Activated T-helper 2 cell treated with anti-CD3 and anti-CD28 coated beads, Interferon-gamma antibody, Interleukin-2, Interleukin-4, amounts not matched to agents 10 μg/mL and 5 μg/mL and 100 μg/mL, durations not matched to agents 14 hours and 24 hours and 36 hours (primary cell): ENCODE measurements at regions not wholly inside any gene's neighbourhood (a gene's known extent, or its start where the extent isn't known, plus 50 kb on each side); places are given as distances from the start of the nearest gene placed in this dataset.

Experiments used
- DNase-seq: peaks from one replicate; pipeline ENCODE4 v3.0.0; 2021; ENCODE audit warnings: low spot score
- H3K27ac Mint-ChIP-seq: one replicate; pipeline ENCODE4 v1.8.0; 2021; ENCODE audit warnings: mixed read lengths
- H3K27me3 Mint-ChIP-seq: one replicate; pipeline ENCODE4 v1.8.0; 2021; ENCODE audit warnings: low read depth, mixed read lengths
- H3K36me3 Mint-ChIP-seq: one replicate; pipeline ENCODE4 v1.8.0; 2021; ENCODE audit warnings: low read depth, mixed read lengths
- H3K4me1 Mint-ChIP-seq: one replicate; pipeline ENCODE4 v1.8.0; 2021; ENCODE audit warnings: low read depth, mixed read lengths
- H3K4me3 Mint-ChIP-seq: one replicate; pipeline ENCODE4 v1.8.0; 2021; ENCODE audit warnings: low read depth, mild to moderate bottlenecking, moderate library complexity, mixed read lengths
- H3K9me3 Mint-ChIP-seq: one replicate; pipeline ENCODE4 v1.8.0; 2021; ENCODE audit warnings: mixed read lengths
- intact Hi-C: fragments of 100-400 bp; cut with micrococcal nuclease; formaldehyde crosslinking; loops from one replicate; pipeline ENCODE4 v1.15.1; 2023

DNA sequence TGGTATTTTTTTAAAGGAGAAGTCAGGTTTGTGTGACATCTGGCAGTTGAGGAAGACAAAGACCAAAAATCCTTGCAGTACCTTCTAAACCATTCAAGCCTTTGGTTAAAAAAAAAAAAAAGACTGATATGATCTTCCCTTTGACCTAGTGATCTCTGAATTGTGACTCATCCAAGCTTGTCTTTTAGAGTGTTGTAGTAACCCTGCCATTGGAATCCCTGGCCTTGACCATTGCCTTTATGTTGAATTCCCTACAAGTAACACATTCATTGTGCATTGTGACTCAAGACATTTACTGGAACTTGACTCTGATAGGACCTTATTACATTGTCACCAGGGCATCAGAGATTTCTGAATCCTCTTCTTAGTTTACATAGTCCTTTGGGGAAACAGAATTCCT, 1469.0 kb downstream of the TECRL start:
- H3K4me1 Mint-ChIP-seq, result no peaks in the 10 kb centered on the region
- H3K36me3 Mint-ChIP-seq, result no peaks in the 10 kb centered on the region
- no peak overlapping the region for H3K27ac Mint-ChIP-seq
- intact Hi-C loops, result no loop called here
- peaks cover 49% of the 10 kb centered on the region for H3K9me3 Mint-ChIP-seq
- H3K27me3 Mint-ChIP-seq, result no peaks in the 10 kb centered on the region
- DNase-seq, result no peak
- no peak overlapping the region for H3K4me3 Mint-ChIP-seq

DNA sequence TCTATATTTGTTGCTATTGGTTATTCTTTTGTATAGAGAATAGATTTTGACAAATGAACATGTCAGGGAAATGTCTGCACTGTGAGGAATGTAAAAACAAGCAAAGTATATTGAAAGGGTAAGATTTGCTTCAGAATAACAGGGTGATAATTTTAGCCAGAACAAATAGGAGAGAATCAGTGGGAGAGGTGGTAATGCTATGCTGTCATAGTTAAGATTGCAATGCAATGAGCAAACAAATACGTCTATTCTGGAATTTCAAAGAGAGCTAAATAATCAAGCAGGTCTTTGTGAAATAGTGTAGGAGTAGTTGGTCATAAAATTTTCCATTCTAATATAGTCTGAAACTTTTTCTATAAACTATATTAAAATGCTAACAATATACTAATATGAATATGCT, 1478.4 kb downstream of the TECRL start:
- H3K9me3 Mint-ChIP-seq, result peaks cover 39% of the 10 kb centered on the region
- no peak overlapping the region for H3K4me3 Mint-ChIP-seq
- no peaks in the 10 kb centered on the region for H3K36me3 Mint-ChIP-seq
- no peaks in the 10 kb centered on the region for H3K27me3 Mint-ChIP-seq
- no peak overlapping the region for H3K27ac Mint-ChIP-seq
- intact Hi-C loops, result no loop called here
- DNase-seq, result no peak
- no peaks in the 10 kb centered on the region for H3K4me1 Mint-ChIP-seq

DNA sequence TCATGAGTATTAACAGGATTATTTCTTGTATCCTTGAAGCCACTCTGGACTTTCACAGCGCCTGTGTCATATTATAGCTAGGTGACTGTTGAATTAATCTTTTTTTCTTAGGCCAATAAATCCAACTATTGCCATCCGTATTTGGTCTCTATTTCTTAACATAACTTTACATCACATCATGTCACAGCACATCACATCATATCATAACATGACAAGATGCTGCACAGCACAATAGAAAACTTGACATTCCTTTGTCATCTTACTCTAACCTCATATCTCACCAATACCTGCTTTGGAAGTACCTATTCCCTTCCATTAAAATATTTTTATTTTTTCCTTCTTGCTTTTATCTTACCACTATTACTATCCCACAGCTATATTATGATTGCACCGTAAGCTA, 1480.8 kb downstream of the TECRL start:
- no peaks in the 10 kb centered on the region for H3K27me3 Mint-ChIP-seq
- H3K9me3 Mint-ChIP-seq, result peaks cover 33% of the 10 kb centered on the region
- no peak overlapping the region for H3K4me3 Mint-ChIP-seq
- H3K36me3 Mint-ChIP-seq, result no peaks in the 10 kb centered on the region
- no peak overlapping the region for H3K27ac Mint-ChIP-seq
- H3K4me1 Mint-ChIP-seq, result no peaks in the 10 kb centered on the region
- DNase-seq, result no peak
- intact Hi-C loops, result no loop called here

DNA sequence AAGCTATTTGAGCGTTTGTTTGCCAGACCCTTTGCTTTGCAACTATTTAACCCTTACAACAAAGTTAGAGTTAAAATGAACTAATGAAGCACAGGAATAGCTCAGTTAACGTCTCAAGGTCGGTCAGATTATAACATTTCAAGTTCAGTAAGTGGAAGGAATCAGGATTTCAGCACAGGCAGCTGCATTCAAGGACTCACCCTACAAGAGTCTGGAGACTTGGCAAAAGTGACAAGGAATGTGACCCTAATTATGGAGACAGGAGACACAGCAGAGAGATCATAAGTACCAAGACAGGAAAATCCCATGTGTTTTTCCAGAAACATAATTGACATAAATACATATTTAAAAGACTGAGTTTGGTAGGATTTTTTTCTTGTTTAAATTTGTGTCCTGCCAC, 1481.7 kb downstream of the TECRL start:
- no peak overlapping the region for H3K4me3 Mint-ChIP-seq
- no peak overlapping the region for H3K27ac Mint-ChIP-seq
- H3K36me3 Mint-ChIP-seq, result no peaks in the 10 kb centered on the region
- intact Hi-C loops, result no loop called here
- H3K4me1 Mint-ChIP-seq, result no peaks in the 10 kb centered on the region
- DNase-seq, result no peak
- no peaks in the 10 kb centered on the region for H3K27me3 Mint-ChIP-seq
- peaks cover 32% of the 10 kb centered on the region for H3K9me3 Mint-ChIP-seq

DNA sequence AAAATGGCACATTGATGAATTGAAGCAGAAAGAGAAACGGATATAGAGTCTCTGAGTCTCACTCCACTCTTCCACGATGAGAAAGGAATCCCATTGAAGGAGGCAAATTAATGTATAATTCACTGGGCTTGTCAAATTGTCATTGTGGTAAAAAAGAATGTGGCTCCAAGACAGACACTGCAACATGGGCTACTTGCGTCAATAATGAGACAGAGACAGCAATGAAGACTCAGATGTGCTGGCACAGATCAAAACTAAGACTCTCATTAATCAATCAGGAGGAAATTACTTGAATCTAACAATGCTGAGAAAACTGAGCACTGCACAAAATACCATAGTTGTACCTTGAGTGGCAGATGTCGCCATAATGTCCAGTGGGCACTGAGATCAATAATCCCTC, 1485.5 kb downstream of the TECRL start:
- intact Hi-C loops, result no loop called here
- no peak for DNase-seq
- H3K4me1 Mint-ChIP-seq, result no peaks in the 10 kb centered on the region
- no peaks in the 10 kb centered on the region for H3K36me3 Mint-ChIP-seq
- H3K9me3 Mint-ChIP-seq, result peaks cover 22% of the 10 kb centered on the region
- no peaks in the 10 kb centered on the region for H3K27me3 Mint-ChIP-seq
- no peak overlapping the region for H3K27ac Mint-ChIP-seq
- no peak overlapping the region for H3K4me3 Mint-ChIP-seq

DNA sequence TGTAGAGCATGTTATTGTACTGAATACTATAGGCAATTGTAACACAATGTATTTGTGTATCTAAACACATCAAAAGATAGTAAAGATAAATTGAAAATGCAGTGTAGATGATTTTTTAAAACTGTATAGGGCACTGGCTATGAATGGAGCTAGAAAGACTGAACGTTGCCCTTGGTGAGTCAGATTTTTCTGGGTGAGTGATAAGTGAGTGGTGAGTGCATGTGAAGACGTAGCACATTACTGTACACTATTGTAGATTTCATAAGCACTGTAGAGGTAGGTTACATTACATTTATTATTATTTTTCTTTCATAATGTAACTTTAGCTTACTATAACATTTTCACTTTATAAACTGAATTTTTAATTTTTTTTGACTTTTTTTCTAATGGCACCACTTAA, 1491.6 kb downstream of the TECRL start:
- DNase-seq, result no peak
- Mint-ChIP-seq H3K36me3 (no peaks in the 10 kb centered on the region), H3K27ac (no peak overlapping the region), H3K4me1 (no peaks in the 10 kb centered on the region), H3K9me3 (peaks cover 13% of the 10 kb centered on the region), H3K4me3 (no peak overlapping the region), H3K27me3 (no peaks in the 10 kb centered on the region)
- intact Hi-C loops, result no loop called here

DNA sequence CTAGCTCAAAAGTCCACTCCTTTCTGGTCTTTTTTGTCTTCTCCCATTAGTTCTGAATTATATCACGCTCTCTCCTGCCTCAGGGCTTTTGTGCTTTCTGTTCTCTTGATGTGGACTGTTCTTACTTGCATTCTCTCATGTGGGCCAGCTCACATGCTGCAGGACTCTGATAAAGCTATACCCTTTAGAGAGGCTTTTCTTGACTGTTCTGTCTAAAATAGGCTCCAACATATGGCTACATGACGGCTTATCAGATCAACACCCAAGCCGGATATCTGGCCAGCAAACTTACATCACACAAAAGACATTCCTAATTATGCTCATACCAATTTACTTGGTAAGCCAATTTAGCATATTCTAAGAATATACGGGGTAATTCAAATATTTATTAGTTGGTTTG, 1494.5 kb downstream of the TECRL start:
- intact Hi-C loops, result no loop called here
- H3K27me3 Mint-ChIP-seq, result no peaks in the 10 kb centered on the region
- peaks cover 26% of the 10 kb centered on the region for H3K9me3 Mint-ChIP-seq
- no peak overlapping the region for H3K27ac Mint-ChIP-seq
- no peak for DNase-seq
- H3K4me1 Mint-ChIP-seq, result no peaks in the 10 kb centered on the region
- H3K36me3 Mint-ChIP-seq, result no peaks in the 10 kb centered on the region
- H3K4me3 Mint-ChIP-seq, result no peak overlapping the region

DNA sequence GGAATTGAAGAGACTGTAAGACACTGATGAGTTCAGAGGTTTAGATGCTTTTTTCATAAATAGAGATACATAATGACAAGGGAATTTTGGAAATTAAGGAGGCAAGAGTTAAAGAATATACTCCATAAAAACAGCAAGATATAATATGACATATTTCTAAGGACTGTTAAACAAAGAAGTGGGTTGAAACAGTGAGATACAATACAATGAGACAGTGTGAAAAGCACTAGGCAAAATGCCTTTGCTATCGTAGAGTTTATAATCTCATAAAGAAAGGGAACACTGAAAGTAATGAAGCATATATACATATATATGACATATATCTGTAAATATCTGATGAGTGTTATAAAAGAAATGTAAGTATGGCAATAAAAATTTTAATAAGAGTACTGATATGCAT, 1496.2 kb downstream of the TECRL start:
- H3K4me3 Mint-ChIP-seq, result no peak overlapping the region
- intact Hi-C loops, result no loop called here
- peaks cover 20% of the 10 kb centered on the region for H3K9me3 Mint-ChIP-seq
- no peaks in the 10 kb centered on the region for H3K4me1 Mint-ChIP-seq
- no peak overlapping the region for H3K27ac Mint-ChIP-seq
- H3K36me3 Mint-ChIP-seq, result no peaks in the 10 kb centered on the region
- DNase-seq, result no peak
- H3K27me3 Mint-ChIP-seq, result no peaks in the 10 kb centered on the region

DNA sequence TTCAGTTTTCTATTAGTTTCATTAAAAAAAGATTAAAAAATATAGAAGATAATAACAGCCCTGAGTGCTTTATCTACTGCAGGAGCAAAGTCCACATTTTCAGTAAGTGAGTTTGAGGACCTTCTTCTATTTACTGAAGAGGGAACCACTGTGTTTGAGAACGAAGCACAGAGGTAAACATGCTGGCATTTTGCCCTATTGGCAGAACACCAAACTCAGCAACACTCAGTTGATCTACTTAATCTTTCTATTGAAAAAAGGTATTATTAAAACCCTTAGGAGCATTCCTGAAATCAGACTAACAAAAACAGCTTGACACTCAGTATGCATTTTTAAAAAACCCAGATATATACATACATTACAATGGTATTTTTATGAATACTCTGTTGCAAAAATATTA, 1496.7 kb downstream of the TECRL start:
- Mint-ChIP-seq H3K4me3 (no peak overlapping the region), H3K27ac (no peak overlapping the region), H3K4me1 (no peaks in the 10 kb centered on the region), H3K36me3 (no peaks in the 10 kb centered on the region), H3K9me3 (peaks cover 20% of the 10 kb centered on the region), H3K27me3 (no peaks in the 10 kb centered on the region)
- intact Hi-C loops, result no loop called here
- DNase-seq, result no peak

DNA sequence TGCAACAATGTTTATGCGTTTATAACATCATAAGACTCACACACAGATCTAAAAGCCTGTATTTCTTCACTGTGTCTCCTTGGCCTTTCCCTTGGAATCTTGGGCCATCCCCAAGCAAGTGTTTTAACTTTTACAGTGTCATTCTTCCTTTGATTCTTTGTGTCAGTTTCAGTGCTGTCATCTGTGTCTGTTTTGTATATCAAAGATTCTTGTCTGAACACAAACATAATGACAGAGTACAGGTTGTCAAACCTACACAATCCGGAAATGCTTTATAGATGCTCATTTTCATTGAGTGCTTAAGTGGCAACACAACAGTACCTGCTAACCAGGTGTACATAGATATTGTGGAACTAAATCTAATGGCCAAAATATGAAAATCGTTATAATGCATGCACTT, 1500.0 kb downstream of the TECRL start:
- intact Hi-C loops, result no loop called here
- Mint-ChIP-seq H3K27me3 (no peaks in the 10 kb centered on the region), H3K9me3 (peaks cover 21% of the 10 kb centered on the region), H3K27ac (no peak overlapping the region), H3K36me3 (no peaks in the 10 kb centered on the region), H3K4me1 (no peaks in the 10 kb centered on the region), H3K4me3 (no peak overlapping the region)
- DNase-seq, result no peak

DNA sequence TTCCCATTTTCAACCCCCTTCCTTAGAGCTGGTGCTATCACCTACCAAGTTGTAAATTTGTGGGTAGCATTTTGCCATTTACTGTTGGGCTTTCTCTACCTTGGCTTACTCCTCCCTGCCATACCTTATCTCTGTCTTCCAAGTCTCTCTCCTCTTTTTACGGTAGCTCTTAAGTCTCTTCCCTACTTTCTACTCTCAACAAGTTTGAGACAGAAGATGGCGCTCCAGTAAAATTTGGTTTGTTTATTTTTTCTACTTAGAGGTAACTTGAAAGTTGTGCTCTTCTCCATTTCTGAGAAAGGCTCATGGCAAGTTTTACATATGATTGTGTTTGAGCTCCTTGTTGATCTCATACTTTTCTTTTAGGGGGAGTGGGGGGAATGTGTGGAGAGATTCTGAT, 1508.1 kb downstream of the TECRL start:
- intact Hi-C loops, result no loop called here
- H3K9me3 Mint-ChIP-seq, result peaks cover 32% of the 10 kb centered on the region
- no peaks in the 10 kb centered on the region for H3K27me3 Mint-ChIP-seq
- no peak for DNase-seq
- H3K27ac Mint-ChIP-seq, result no peak overlapping the region
- H3K4me1 Mint-ChIP-seq, result no peaks in the 10 kb centered on the region
- H3K36me3 Mint-ChIP-seq, result no peaks in the 10 kb centered on the region
- no peak overlapping the region for H3K4me3 Mint-ChIP-seq

DNA sequence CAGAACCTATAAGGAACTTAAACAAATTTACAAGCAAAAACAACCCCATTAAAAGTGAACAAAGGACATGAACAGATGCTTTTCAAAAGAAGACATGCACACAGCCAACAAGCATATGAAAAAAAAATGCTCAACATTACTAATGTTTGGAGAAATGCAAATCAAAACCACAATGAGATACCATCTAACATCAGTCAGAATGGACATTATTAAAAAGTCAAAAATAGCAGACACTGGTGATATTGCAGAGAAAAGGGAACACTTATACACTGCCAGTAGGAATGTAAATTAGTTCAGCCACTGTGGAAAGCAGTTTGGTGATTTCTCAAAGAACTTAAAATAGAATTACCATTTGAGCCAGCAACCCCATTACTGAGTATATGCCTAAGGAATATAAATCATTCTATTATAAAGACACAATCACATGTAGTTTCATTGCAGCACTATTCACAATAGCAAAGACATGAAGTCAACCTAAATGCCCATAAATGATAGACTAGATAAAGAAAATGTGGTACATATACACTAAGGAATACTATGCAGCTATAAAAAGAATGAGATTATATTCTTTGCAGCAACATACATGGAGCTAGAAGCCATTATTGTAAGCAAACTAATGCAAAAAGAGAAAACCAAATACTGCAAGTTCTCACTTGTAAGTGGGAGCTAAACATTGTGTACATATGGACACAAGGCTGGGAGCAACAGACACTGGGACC, 1509.4 kb downstream of the TECRL start:
- intact Hi-C loops, result no loop called here
- H3K4me3 Mint-ChIP-seq, result no peak overlapping the region

DNA sequence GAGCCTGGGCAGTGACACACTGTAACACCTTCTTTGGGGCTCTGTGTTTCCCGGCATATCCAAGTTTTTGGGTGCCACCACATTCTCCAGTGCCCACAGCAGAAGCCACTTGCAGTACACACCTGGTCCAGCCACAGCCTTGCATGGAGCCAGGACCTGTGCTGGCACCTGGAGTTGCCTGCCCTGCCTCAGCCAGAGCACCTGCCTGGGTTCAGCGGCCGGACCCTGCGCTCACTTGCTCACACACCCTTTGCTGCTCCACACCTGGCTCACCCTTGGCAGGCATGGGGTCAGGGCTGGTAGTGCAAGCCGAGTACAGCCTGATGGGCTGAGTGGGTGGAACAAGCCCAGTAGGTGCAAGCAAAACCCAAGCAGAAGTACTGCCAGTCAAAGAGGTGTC, 1511.1 kb downstream of the TECRL start:
- no peak for DNase-seq
- Mint-ChIP-seq H3K4me1 (no peaks in the 10 kb centered on the region), H3K27me3 (no peaks in the 10 kb centered on the region), H3K36me3 (no peaks in the 10 kb centered on the region), H3K4me3 (no peak overlapping the region), H3K27ac (no peak overlapping the region), H3K9me3 (peaks cover 25% of the 10 kb centered on the region)
- intact Hi-C loops, result no loop called here

More for the DNA sequence above, 1509.4 kb downstream of the TECRL start:
- H3K4me1 Mint-ChIP-seq, result no peaks in the 10 kb centered on the region
- H3K9me3 Mint-ChIP-seq, result peaks cover 33% of the 10 kb centered on the region
- no peak overlapping the region for H3K27ac Mint-ChIP-seq
- no peaks in the 10 kb centered on the region for H3K36me3 Mint-ChIP-seq
- no peaks in the 10 kb centered on the region for H3K27me3 Mint-ChIP-seq
- DNase-seq, result no peak

DNA sequence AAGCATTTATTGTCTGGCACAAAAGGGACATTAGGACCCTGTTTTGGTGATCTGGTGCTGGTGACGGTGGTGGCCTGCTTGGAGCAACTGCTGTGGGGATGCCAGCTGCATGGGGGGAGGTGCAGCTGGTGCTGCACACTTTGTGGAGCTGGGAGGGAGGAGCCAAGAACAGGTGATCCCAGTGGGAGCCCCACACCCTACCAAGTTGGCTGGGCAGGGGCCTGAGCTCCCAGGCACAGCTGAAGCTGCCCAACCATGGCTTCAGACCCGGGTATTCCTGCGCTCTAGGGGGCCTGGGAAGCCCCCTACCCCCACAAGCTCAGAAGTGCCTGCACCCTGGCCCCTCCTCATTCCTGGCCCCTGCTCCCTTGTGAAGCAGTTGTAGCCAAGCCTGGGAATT, 1512.5 kb downstream of the TECRL start:
- Mint-ChIP-seq H3K4me1 (no peaks in the 10 kb centered on the region), H3K9me3 (peaks cover 19% of the 10 kb centered on the region), H3K27me3 (no peaks in the 10 kb centered on the region), H3K4me3 (no peak overlapping the region), H3K36me3 (no peaks in the 10 kb centered on the region), H3K27ac (no peak overlapping the region)
- intact Hi-C loops, result no loop called here
- DNase-seq, result no peak
